BJ (cell line): ENCODE measurements at regions not wholly inside any gene's neighbourhood (a gene's known extent, or its start where the extent isn't known, plus 50 kb on each side); places are given as distances from the start of the nearest gene placed in this dataset.

Source experiments
- CTCF ChIA-PET: fragments of 350-600 bp; formaldehyde crosslinking; extraction: SDS; loops from one replicate; lab custom pipeline; 2021; ENCODE audit warnings: antibody characterized with exemption, inconsistent platforms; lab: Yijun Ruan, JAX
- POLR2A ChIA-PET: fragments of 300-600 bp; sonication (Branson Sonifier 250); formaldehyde crosslinking; extraction: SDS; loops from one replicate; lab custom pipeline; 2021; ENCODE audit warnings: antibody characterized with exemption; lab: Charles Lee
- DNase-seq: peaks from one replicate; pipeline ENCODE4 v3.0.0-alpha.2; 2011; ENCODE audit warnings: low read depth
- H3K27me3 ChIP-seq: 2 replicates; pipeline ENCODE4 v1.6.0; 2011; ENCODE audit warnings: low read length; ENCODE audit not compliant: control insufficient read depth, insufficient read depth
- H3K36me3 ChIP-seq: 2 replicates; pipeline ENCODE4 v1.5.1; 2011; ENCODE audit warnings: low read length; ENCODE audit not compliant: control insufficient read depth, insufficient read depth
- H3K4me3 ChIP-seq: 2 replicates; pipeline ENCODE4 v1.5.1; 2011; ENCODE audit warnings: low read depth, mild to moderate bottlenecking, control low read depth, low read length
- CTCF ChIP-seq: IDR thresholded peaks from 2 replicates; pipeline ENCODE4 v1.5.1; 2011; ENCODE audit warnings: low read depth, mild to moderate bottlenecking, control low read depth, inconsistent platforms, low read length, moderate library complexity; ENCODE audit not compliant: insufficient read depth

- no peak for DNase-seq
- Histone ChIP-seq H3K4me3 (no peak overlapping the region), H3K27me3 (no peaks in the 10 kb centered on the region; the same call in 1 of the 2 replicates), H3K36me3 (no peaks in the 10 kb centered on the region)
- TF ChIP-seq CTCF = no peak
- ChIA-PET POLR2A (no interaction called here), CTCF (interaction anchor here (1.1 to 2.5 kb wide), 2 partner anchors 12 to 25 kb away, joined by 3 to 6 read pairs; no protein-coding TSS in a partner anchor)
These were observed 82.7 kb upstream of the LRIG1 start for GRCh38 chr3:66583424-66584040.

- Histone ChIP-seq H3K36me3 (no peaks in the 10 kb centered on the region), H3K27me3 (no peaks in the 10 kb centered on the region), H3K4me3 (no peak overlapping the region)
- ChIA-PET POLR2A (no interaction called here), CTCF (no interaction called here)
- TF ChIP-seq CTCF = no peak
- DNase-seq = no peak
These were observed 84.8 kb upstream of the LRIG1 start for GRCh38 chr3:66585520-66586095.

GRCh38 chr3:66586853-66587252 is 86.0 kb upstream of the LRIG1 start:
- POLR2A ChIA-PET = no interaction called here
- Histone ChIP-seq H3K4me3 (no peak overlapping the region), H3K36me3 (no peaks in the 10 kb centered on the region), H3K27me3 (no peaks in the 10 kb centered on the region)
- TF ChIP-seq CTCF = no peak
- CTCF ChIA-PET = interaction anchor here (0.7 kb wide), 1 partner anchor 179 kb away, joined by 3 read pairs; no protein-coding TSS in a partner anchor
- DNase-seq = no peak

- TF ChIP-seq CTCF = no peak
- no peak overlapping the region for H3K4me3 ChIP-seq
- no peaks in the 10 kb centered on the region for H3K36me3 ChIP-seq
- DNase-seq = no peak
- POLR2A ChIA-PET = no interaction called here
- no peaks in the 10 kb centered on the region for H3K27me3 ChIP-seq
- CTCF ChIA-PET = interaction anchor here (1.6 kb wide), 1 partner anchor 11 kb away, joined by 4 read pairs; no protein-coding TSS in a partner anchor
These were observed 87.6 kb upstream of the LRIG1 start for GRCh38 chr3:66588340-66588847.

GRCh38 chr3:66592016-66592761 is 91.4 kb upstream of the LRIG1 start:
- Histone ChIP-seq H3K4me3 (no peak overlapping the region), H3K36me3 (no peaks in the 10 kb centered on the region), H3K27me3 (no peaks in the 10 kb centered on the region)
- TF ChIP-seq CTCF = no peak
- ChIA-PET POLR2A (no interaction called here), CTCF (interaction anchor here (0.6 kb wide), 1 partner anchor 18 kb away, joined by 3 read pairs; no protein-coding TSS in a partner anchor)
- no peak for DNase-seq
